ENCODE measurements at regions not wholly inside any gene's neighbourhood (a gene's known extent, or its start where the extent isn't known, plus 50 kb on each side); places are given as distances from the start of the nearest gene placed in this dataset.

DNA sequence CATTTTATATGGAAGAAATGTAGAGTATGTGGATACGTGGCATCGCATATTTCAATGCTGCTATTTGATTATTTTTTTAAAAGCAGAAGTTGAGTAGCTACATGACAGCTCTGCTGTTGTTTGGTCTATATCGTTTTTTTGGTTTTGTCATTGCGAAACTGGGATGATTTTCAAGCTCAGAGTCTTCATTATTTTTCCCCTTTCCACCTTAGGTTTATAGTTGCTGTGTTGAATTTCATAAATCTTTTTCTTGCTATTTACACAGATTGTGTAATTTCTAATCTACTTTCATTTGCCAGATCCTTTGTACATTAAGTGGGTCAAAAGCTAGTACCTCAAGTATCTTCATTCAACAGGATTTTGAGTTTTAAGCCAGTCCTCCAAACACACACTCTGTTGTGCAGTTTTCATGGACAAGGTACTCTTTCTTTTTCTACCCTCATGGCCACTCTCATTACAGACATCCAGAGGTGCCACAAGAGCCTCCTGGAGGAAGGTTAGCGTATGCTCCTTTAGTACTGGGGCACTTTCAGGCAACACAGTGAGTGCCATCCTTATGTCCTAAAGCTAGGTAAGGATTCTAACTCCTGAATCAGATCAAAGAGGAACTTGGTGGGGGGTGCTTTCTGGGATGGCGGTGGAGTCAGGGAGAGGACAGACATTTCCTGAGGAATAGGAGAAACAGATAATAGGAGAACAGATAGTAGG, 123.2 kb downstream of the FHIP1A start:
- no peaks in the 10 kb centered on the region for H3K27me3 ChIP-seq (ENCODE audit: low read length)
- no peaks in the 10 kb centered on the region for H3K79me2 ChIP-seq (ENCODE audit: insufficient read depth, low read length)
- no peaks in the 10 kb centered on the region for H3K9me2 ChIP-seq (replicated peaks; ENCODE audit: insufficient read depth, low read length)
- H3K4me2 ChIP-seq (ENCODE audit: low read depth, low read length, poor library complexity, severe bottlenecking), result no peak overlapping the region
- TF ChIP-seq, protein P1, sequence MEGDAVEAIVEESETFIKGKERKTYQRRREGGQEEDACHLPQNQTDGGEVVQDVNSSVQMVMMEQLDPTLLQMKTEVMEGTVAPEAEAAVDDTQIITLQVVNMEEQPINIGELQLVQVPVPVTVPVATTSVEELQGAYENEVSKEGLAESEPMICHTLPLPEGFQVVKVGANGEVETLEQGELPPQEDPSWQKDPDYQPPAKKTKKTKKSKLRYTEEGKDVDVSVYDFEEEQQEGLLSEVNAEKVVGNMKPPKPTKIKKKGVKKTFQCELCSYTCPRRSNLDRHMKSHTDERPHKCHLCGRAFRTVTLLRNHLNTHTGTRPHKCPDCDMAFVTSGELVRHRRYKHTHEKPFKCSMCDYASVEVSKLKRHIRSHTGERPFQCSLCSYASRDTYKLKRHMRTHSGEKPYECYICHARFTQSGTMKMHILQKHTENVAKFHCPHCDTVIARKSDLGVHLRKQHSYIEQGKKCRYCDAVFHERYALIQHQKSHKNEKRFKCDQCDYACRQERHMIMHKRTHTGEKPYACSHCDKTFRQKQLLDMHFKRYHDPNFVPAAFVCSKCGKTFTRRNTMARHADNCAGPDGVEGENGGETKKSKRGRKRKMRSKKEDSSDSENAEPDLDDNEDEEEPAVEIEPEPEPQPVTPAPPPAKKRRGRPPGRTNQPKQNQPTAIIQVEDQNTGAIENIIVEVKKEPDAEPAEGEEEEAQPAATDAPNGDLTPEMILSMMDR (IDR thresholded peaks at IDR 0.05; ENCODE audit: insufficient read depth, low read length, poor library complexity, severe bottlenecking), result no peak
- TF ChIP-seq EZH2phosphoT487 (conservative IDR thresholded peaks at IDR 0.05; ENCODE audit: low read length), result no peak
- H2AFZ ChIP-seq (ENCODE audit: low read depth, low read length, severe bottlenecking), result no peak overlapping the region
- no peak overlapping the region for H3K4me3 ChIP-seq (ENCODE audit: insufficient read depth, low read length, poor library complexity, severe bottlenecking)
- no peaks in the 10 kb centered on the region for H4K20me1 ChIP-seq (ENCODE audit: low read depth, low read length)
- no peaks in the 10 kb centered on the region for H3F3A ChIP-seq (ENCODE audit: insufficient read depth)
- H3K9ac ChIP-seq (ENCODE audit: low read length), result no peak overlapping the region
- H3K36me3 ChIP-seq (ENCODE audit: low read length), result no peaks in the 10 kb centered on the region
- H3K9me3 ChIP-seq (ENCODE audit: insufficient read depth, low read length), result no peaks in the 10 kb centered on the region
- H3K27ac ChIP-seq (ENCODE audit: low read depth, low read length), result no peak overlapping the region

DNA sequence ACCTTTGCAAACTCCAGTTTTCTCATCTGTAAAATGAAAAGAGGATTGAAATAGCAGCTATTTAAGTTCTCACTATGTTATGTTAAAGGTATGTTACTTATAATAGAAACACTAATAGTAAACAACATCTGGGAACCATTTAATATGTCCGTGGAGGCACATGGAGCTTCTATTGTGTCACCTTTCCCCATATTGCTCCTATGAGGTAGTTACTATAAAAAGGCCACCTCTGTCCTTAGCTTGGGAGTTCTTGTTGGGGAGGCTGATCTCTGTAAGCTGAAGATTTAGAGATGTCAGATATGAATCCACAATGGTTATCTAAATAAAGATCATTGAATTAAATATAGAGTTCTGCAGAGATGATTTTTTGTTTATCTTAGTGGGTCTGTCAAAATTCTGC, 125.2 kb downstream of the FHIP1A start:
- H3F3A ChIP-seq (ENCODE audit: insufficient read depth), result no peaks in the 10 kb centered on the region
- H4K20me1 ChIP-seq (ENCODE audit: low read depth, low read length), result no peaks in the 10 kb centered on the region
- no peaks in the 10 kb centered on the region for H3K9me2 ChIP-seq (replicated peaks; ENCODE audit: insufficient read depth, low read length)
- H3K27me3 ChIP-seq (ENCODE audit: low read length), result no peaks in the 10 kb centered on the region
- H3K4me3 ChIP-seq (ENCODE audit: insufficient read depth, low read length, poor library complexity, severe bottlenecking), result no peak overlapping the region
- no peak overlapping the region for H2AFZ ChIP-seq (ENCODE audit: low read depth, low read length, severe bottlenecking)
- no peak overlapping the region for H3K27ac ChIP-seq (ENCODE audit: low read depth, low read length)
- H3K9ac ChIP-seq (ENCODE audit: low read length), result no peak overlapping the region
- H3K79me2 ChIP-seq (ENCODE audit: insufficient read depth, low read length), result no peaks in the 10 kb centered on the region
- no peak for TF ChIP-seq EZH2phosphoT487 (conservative IDR thresholded peaks at IDR 0.05; ENCODE audit: low read length)
- TF ChIP-seq, protein P1 (IDR thresholded peaks at IDR 0.05; ENCODE audit: insufficient read depth, low read length, poor library complexity, severe bottlenecking), result no peak
- H3K4me2 ChIP-seq (ENCODE audit: low read depth, low read length, poor library complexity, severe bottlenecking), result no peak overlapping the region
- no peaks in the 10 kb centered on the region for H3K36me3 ChIP-seq (ENCODE audit: low read length)
- no peaks in the 10 kb centered on the region for H3K9me3 ChIP-seq (ENCODE audit: insufficient read depth, low read length)

DNA sequence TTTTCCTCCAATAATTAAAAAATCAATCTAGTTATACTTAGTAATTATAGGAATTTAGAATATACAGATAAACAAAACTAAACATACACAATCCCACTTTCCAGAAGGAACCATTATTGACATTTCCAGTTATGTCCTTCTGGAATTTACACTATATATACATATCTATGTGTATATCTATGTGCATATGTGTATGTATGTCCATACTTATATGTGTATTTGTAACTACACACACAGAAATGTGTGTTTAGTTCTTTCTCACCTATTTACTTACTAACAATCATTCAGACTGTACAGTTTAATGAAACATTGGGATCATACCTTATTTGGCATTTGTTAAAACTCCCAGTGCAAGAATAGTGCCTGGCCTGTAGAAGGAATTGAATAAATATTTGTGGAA, 126.4 kb downstream of the FHIP1A start:
- no peaks in the 10 kb centered on the region for H3F3A ChIP-seq (ENCODE audit: insufficient read depth)
- H3K9me3 ChIP-seq (ENCODE audit: insufficient read depth, low read length), result no peaks in the 10 kb centered on the region
- H3K4me3 ChIP-seq (ENCODE audit: insufficient read depth, low read length, poor library complexity, severe bottlenecking), result no peak overlapping the region
- no peak overlapping the region for H3K4me2 ChIP-seq (ENCODE audit: low read depth, low read length, poor library complexity, severe bottlenecking)
- no peak overlapping the region for H3K27ac ChIP-seq (ENCODE audit: low read depth, low read length)
- no peaks in the 10 kb centered on the region for H3K79me2 ChIP-seq (ENCODE audit: insufficient read depth, low read length)
- H3K9ac ChIP-seq (ENCODE audit: low read length), result no peak overlapping the region
- TF ChIP-seq, protein P1 (IDR thresholded peaks at IDR 0.05; ENCODE audit: insufficient read depth, low read length, poor library complexity, severe bottlenecking), result no peak
- TF ChIP-seq EZH2phosphoT487 (conservative IDR thresholded peaks at IDR 0.05; ENCODE audit: low read length), result no peak
- H2AFZ ChIP-seq (ENCODE audit: low read depth, low read length, severe bottlenecking), result no peak overlapping the region
- no peaks in the 10 kb centered on the region for H3K9me2 ChIP-seq (replicated peaks; ENCODE audit: insufficient read depth, low read length)
- no peaks in the 10 kb centered on the region for H3K27me3 ChIP-seq (ENCODE audit: low read length)
- no peaks in the 10 kb centered on the region for H4K20me1 ChIP-seq (ENCODE audit: low read depth, low read length)
- H3K36me3 ChIP-seq (ENCODE audit: low read length), result no peaks in the 10 kb centered on the region

Data from SU-DHL-6 (cell line).